SK-N-SH (cell line): ENCODE measurements at regions not wholly inside any gene's neighbourhood (a gene's known extent, or its start where the extent isn't known, plus 50 kb on each side); places are given as distances from the start of the nearest gene placed in this dataset.

ENCODE experiments used
- CTCF ChIA-PET: fragments of 300-600, 350-600 bp; formaldehyde crosslinking; extraction: SDS; loops from one replicate; lab custom pipeline; 2021; lab: Yijun Ruan, JAX
- POLR2A ChIA-PET: fragments of 350-600 bp; sonication (Branson Sonifier 250); formaldehyde crosslinking; extraction: SDS; loops from one replicate; lab custom pipeline; 2020; ENCODE audit warnings: antibody characterized with exemption, inconsistent platforms; lab: Yijun Ruan, JAX
- DNase-seq: peaks from one replicate; pipeline ENCODE4 v3.0.0; 2012
- H2AFZ ChIP-seq: fragments of 200-600 bp; sonication (generic); 2 replicates; pipeline ENCODE4 v1.8.1; 2016; ENCODE audit warnings: antibody characterized with exemption, mild to moderate bottlenecking, low read depth
- H3F3A ChIP-seq: fragments of 200-600 bp; sonication (generic); replicated peaks from 2 replicates; pipeline ENCODE3; 2016; ENCODE audit warnings: antibody characterized with exemption, mild to moderate bottlenecking; ENCODE audit not compliant: insufficient read depth
- H3K27ac ChIP-seq, 2 experiments: fragments of 200-500 bp in 1 of 2; fragments of 200-600 bp in 1 of 2; sonication (Bioruptor generic) in 1 of 2; sonication (generic), shearing (Covaris generic) in 1 of 2; 2 replicates each; pipeline versions ENCODE4 v1.5.1 to v1.6.1; 2014 to 2016; ENCODE audit warnings: low read depth in 2 of 2, inconsistent platforms in 1 of 2, low read length in 1 of 2, mild to moderate bottlenecking in 1 of 2, mixed read lengths in 1 of 2
- H3K27me3 ChIP-seq: fragments of 200-600 bp; sonication (generic), shearing (Covaris generic); 2 replicates; pipeline ENCODE4 v1.6.1; 2016; ENCODE audit warnings: mixed run types; ENCODE audit not compliant: insufficient read depth
- H3K36me3 ChIP-seq, 2 experiments: fragments of 200-500 bp in 1 of 2; fragments of 200-600 bp in 1 of 2; sonication (Bioruptor generic) in 1 of 2; sonication (generic) in 1 of 2; replicated peaks in 1 of 2; 2 replicates each; pipeline versions ENCODE3 to v1.5.1; 2014 to 2016; ENCODE audit warnings: low read length in 1 of 2, mild to moderate bottlenecking in 1 of 2; ENCODE audit not compliant: insufficient read depth in 2 of 2, control insufficient read depth in 1 of 2
- H3K4me1 ChIP-seq, 2 experiments: fragments of 200-500 bp in 1 of 2; fragments of 200-600 bp in 1 of 2; sonication (Bioruptor generic) in 1 of 2; sonication (generic), shearing (Covaris generic) in 1 of 2; 2 replicates each; pipeline versions ENCODE4 v1.5.1 to v1.6.1; 2014 to 2016; ENCODE audit warnings: low read depth in 1 of 2, low read length in 1 of 2, mixed run types in 1 of 2; ENCODE audit not compliant: insufficient read depth in 2 of 2, control insufficient read depth in 1 of 2
- H3K4me2 ChIP-seq: fragments of 200-600 bp; sonication (generic), shearing (Covaris generic); 2 replicates; pipeline ENCODE4 v1.6.1; 2017; ENCODE audit warnings: mixed run types
- H3K4me3 ChIP-seq, 2 experiments: fragments of 200-500 bp in 1 of 2; fragments of 200-600 bp in 1 of 2; sonication (Bioruptor generic) in 1 of 2; sonication (generic), shearing (Covaris generic) in 1 of 2; 2 replicates each; pipeline versions ENCODE4 v1.5.1 to v1.8.1; 2014 to 2016; ENCODE audit warnings: low read depth in 2 of 2, inconsistent platforms in 1 of 2, low read length in 1 of 2, mild to moderate bottlenecking in 1 of 2, mixed read lengths in 1 of 2, moderate library complexity in 1 of 2
- H3K79me2 ChIP-seq: fragments of 200-600 bp; sonication (generic); 2 replicates; pipeline ENCODE4 v1.8.1; 2017; ENCODE audit warnings: mild to moderate bottlenecking; ENCODE audit not compliant: insufficient read depth
- H3K9ac ChIP-seq: fragments of 200-600 bp; sonication (generic); 2 replicates; pipeline ENCODE4 v1.6.1; 2017; ENCODE audit warnings: mixed run types
- H3K9me2 ChIP-seq: fragments of 200-600 bp; sonication (generic); 2 replicates; pipeline ENCODE4 v1.6.1; 2017; ENCODE audit warnings: mixed run types
- H3K9me3 ChIP-seq: fragments of 200-600 bp; sonication (generic); 2 replicates; pipeline ENCODE4 v1.6.1; 2017; ENCODE audit warnings: mixed run types, mild to moderate bottlenecking, moderate library complexity
- H4K20me1 ChIP-seq: fragments of 200-600 bp; sonication (generic); 2 replicates; pipeline ENCODE4 v1.6.1; 2017; ENCODE audit warnings: mild to moderate bottlenecking, mixed run types; ENCODE audit not compliant: insufficient read depth
- CTCF ChIP-seq: fragments of 200-600 bp; sonication (generic); IDR thresholded peaks from 2 replicates; pipeline ENCODE4 v1.6.1; 2017; ENCODE audit warnings: antibody characterized with exemption, mild to moderate bottlenecking, moderate library complexity
- EP300 ChIP-seq, 2 experiments: IDR thresholded peaks; 2 replicates each; pipeline versions ENCODE4 v1.4.0 to v1.6.1; 2012; ENCODE audit warnings: borderline replicate concordance in 1 of 2, low read depth in 1 of 2, low read length in 1 of 2
- EZH2phosphoT487 ChIP-seq: fragments of 200-600 bp; sonication (generic); IDR thresholded peaks from 2 replicates; pipeline ENCODE4 v1.6.1; 2017; ENCODE audit warnings: low read depth, mixed run types, mild to moderate bottlenecking, antibody characterized with exemption, moderate library complexity, borderline replicate concordance
- FOXM1 ChIP-seq: IDR thresholded peaks from 2 replicates; pipeline ENCODE4 v1.4.0; 2012; ENCODE audit warnings: low read depth, mild to moderate bottlenecking
- GABPA ChIP-seq: IDR thresholded peaks from 2 replicates; pipeline ENCODE4 v1.4.0; 2012; ENCODE audit warnings: low read depth, mild to moderate bottlenecking
- IRF3 ChIP-seq: fragments of 150-350 bp; IDR thresholded peaks from 2 replicates; pipeline ENCODE4 v1.6.1; 2016; ENCODE audit warnings: mild to moderate bottlenecking, low read depth, low read length
- MEF2A ChIP-seq: IDR thresholded peaks from 2 replicates; pipeline ENCODE4 v1.4.0; 2012; ENCODE audit warnings: low read depth, borderline replicate concordance
- MXI1 ChIP-seq: IDR thresholded peaks from 2 replicates; pipeline ENCODE4 v1.6.1; 2012; ENCODE audit warnings: mild to moderate bottlenecking, low read depth, low read length, improper control_type of control experiment
- NFIC ChIP-seq: IDR thresholded peaks from 2 replicates; pipeline ENCODE4 v1.4.0; 2012; ENCODE audit warnings: borderline replicate concordance
- NRF1 ChIP-seq: IDR thresholded peaks from 2 replicates; pipeline ENCODE4 v1.6.1; 2012; ENCODE audit warnings: low read depth, mild to moderate bottlenecking, low read length
- PBX3 ChIP-seq: IDR thresholded peaks from 2 replicates; pipeline ENCODE4; 2012
- POLR2AphosphoS5 ChIP-seq: IDR thresholded peaks from 2 replicates; pipeline ENCODE4 v1.6.1; 2012; ENCODE audit warnings: low read depth, low read length
- TCF12 ChIP-seq: IDR thresholded peaks from 2 replicates; pipeline ENCODE4 v1.4.0; 2012
- TEAD4 ChIP-seq: IDR thresholded peaks from 2 replicates; pipeline ENCODE4 v1.4.0; 2012; ENCODE audit warnings: mild to moderate bottlenecking, borderline replicate concordance; ENCODE audit not compliant: insufficient read depth
- USF1 ChIP-seq: IDR thresholded peaks from 2 replicates; pipeline ENCODE4 v1.4.0; 2012; ENCODE audit warnings: low read depth, borderline replicate concordance
- USF2 ChIP-seq: fragments of 150-350 bp; IDR thresholded peaks from 2 replicates; pipeline ENCODE4 v1.6.1; 2017; ENCODE audit warnings: antibody characterized with exemption, low read length, low read depth, borderline replicate concordance
- YY1 ChIP-seq: IDR thresholded peaks from 2 replicates; pipeline ENCODE4 v1.4.0; 2012; ENCODE audit warnings: low read depth, mild to moderate bottlenecking
- WGBS: methylation state at CpG from one replicate; pipeline ENCODE4 v1.1.6; 2017; ENCODE audit warnings: low lambda C conversion rate; 5-methylcytosine and 5-hydroxymethylcytosine counted together

GRCh38 chr1:29450591-29450990 is 214.3 kb downstream of the PTPRU start:
- H3K9me3 ChIP-seq, result no peaks in the 10 kb centered on the region
- H3K4me2 ChIP-seq, result no peak overlapping the region
- H3K9me2 ChIP-seq, result no peaks in the 10 kb centered on the region
- peaks cover 0 to 74% of the 10 kb centered on the region in 2 experiments; a peak in 2 of 4 replicates for H3K4me1 ChIP-seq
- no peaks in the 10 kb centered on the region for H3F3A ChIP-seq
- H3K79me2 ChIP-seq, result no peaks in the 10 kb centered on the region
- no peaks in the 10 kb centered on the region for H3K36me3 ChIP-seq
- TF ChIP-seq MEF2A (no peak), FOXM1 (no peak), EP300 (IDR thresholded peaks at IDR 0.05; ENCODE audit: borderline replicate concordance in 1 of 2, low read depth in 1 of 2, low read length in 1 of 2) (no peak), NRF1 (no peak), YY1 (no peak), GABPA (no peak), IRF3 (no peak), PBX3 (no peak)
- WGBS, result 39% methylated on average over 10 of the region's 10 CpGs
- no peak overlapping the region for H3K4me3 ChIP-seq
- no peak overlapping the region for H2AFZ ChIP-seq
- peak overlapping the region in 1 of 2 experiments; percentile 86; a peak in 2 of 4 replicates for H3K27ac ChIP-seq
- ChIA-PET POLR2A (interaction anchor here (1.0 to 2.1 kb wide), 2 partner anchors 20 to 24 kb away, joined by 5 read pairs; no protein-coding TSS in a partner anchor), CTCF (interaction anchor here (1.1 to 1.6 kb wide), 3 partner anchors 23 to 206 kb away, joined by 3 read pairs; no protein-coding TSS in a partner anchor)
- no peaks in the 10 kb centered on the region for H3K27me3 ChIP-seq
- no peak overlapping the region for H3K9ac ChIP-seq
- H4K20me1 ChIP-seq, result no peaks in the 10 kb centered on the region
- DNase-seq, result no peak

- no peak overlapping the region for H3K4me3 ChIP-seq
- 48% methylated on average over 14 of the region's 16 CpGs for WGBS
- POLR2A ChIA-PET, result interaction anchor here (2.1 kb wide), 1 partner anchor 21 kb away, joined by 5 read pairs; no protein-coding TSS in a partner anchor
- no peaks in the 10 kb centered on the region for H3K9me3 ChIP-seq
- H3K9me2 ChIP-seq, result no peaks in the 10 kb centered on the region
- no peak overlapping the region for H2AFZ ChIP-seq
- no peaks in the 10 kb centered on the region for H3K27me3 ChIP-seq
- H3K27ac ChIP-seq, result no peak overlapping the region; a peak in 1 of 4 replicates
- H3K9ac ChIP-seq, result no peak overlapping the region
- CTCF ChIA-PET, result no interaction called here
- H4K20me1 ChIP-seq, result no peaks in the 10 kb centered on the region
- peaks cover 0 to 76% of the 10 kb centered on the region in 2 experiments; a peak in 2 of 4 replicates for H3K4me1 ChIP-seq
- no peaks in the 10 kb centered on the region for H3K36me3 ChIP-seq
- H3K4me2 ChIP-seq, result no peak overlapping the region
- no peaks in the 10 kb centered on the region for H3K79me2 ChIP-seq
- no peak for DNase-seq
- H3F3A ChIP-seq, result no peaks in the 10 kb centered on the region
- TF ChIP-seq USF2 (no peak), MEF2A (no peak), TCF12 (no peak), POLR2AphosphoS5 (no peak), GABPA (no peak), PBX3 (no peak), FOXM1 (no peak), USF1 (no peak), TEAD4 (no peak), NFIC (no peak), EZH2phosphoT487 (no peak), MXI1 (no peak), CTCF (no peak), IRF3 (no peak)
Observed at GRCh38 chr1:29448456-29449235, 212.3 kb downstream of the PTPRU start.
